ENCODE measurements at regions not wholly inside any gene's neighbourhood (a gene's known extent, or its start where the extent isn't known, plus 50 kb on each side); places are given as distances from the start of the nearest gene placed in this dataset.

- TF ChIP-seq CUX1 (IDR thresholded peaks at IDR 0.05; ENCODE audit: insufficient replicate concordance, low read depth, low read length): no peak
- TF ChIP-seq USF2 (IDR thresholded peaks at IDR 0.05; ENCODE audit: borderline replicate concordance, low read depth, low read length): no peak
- no peak for TF ChIP-seq WRNIP1 (IDR thresholded peaks at IDR 0.05; ENCODE audit: borderline replicate concordance, low read depth, low read length)
- peak; percentile 88 for TF ChIP-seq RAD21 (IDR thresholded peaks at IDR 0.05; ENCODE audit: insufficient read depth, low read depth, low read length)
- TF ChIP-seq ZZZ3 (IDR thresholded peaks at IDR 0.05; ENCODE audit: control insufficient read depth, insufficient read length, low read depth): no peak
- no peak for TF ChIP-seq HDGF (IDR thresholded peaks at IDR 0.05)
- no peak for TF ChIP-seq KDM1A (IDR thresholded peaks at IDR 0.05; ENCODE audit: borderline replicate concordance)
- TF ChIP-seq NR2F1 (conservative IDR thresholded peaks at IDR 0.05): peak; percentile 82
- TF ChIP-seq BCLAF1 (IDR thresholded peaks at IDR 0.05): no peak
- no peak for TF ChIP-seq NR2C1 (IDR thresholded peaks at IDR 0.05)
- TF ChIP-seq PRDM15 (CRISPR knock-in tag; IDR thresholded peaks at IDR 0.05): peak; percentile 27; the same call in 1 of the 2 replicates
- TF ChIP-seq SMC3 (IDR thresholded peaks at IDR 0.05; ENCODE audit: borderline replicate concordance, low read length): peak; percentile 85
- TF ChIP-seq PAX5 (IDR thresholded peaks at IDR 0.05; ENCODE audit: borderline replicate concordance, low read depth, low read length): peak; percentile 36; the same call in 1 of the 2 replicates
- peak; percentile 86 for TF ChIP-seq IKZF1 (conservative IDR thresholded peaks at IDR 0.05)
- 0 out of 2 replicates have a peak, but pooled peaks have one; percentile 30 for TF ChIP-seq SIN3A (IDR thresholded peaks at IDR 0.05; ENCODE audit: low read depth, low read length)
- no peak for TF ChIP-seq ATF3 (IDR thresholded peaks at IDR 0.05; ENCODE audit: borderline replicate concordance, extremely low read depth, low read depth, low read length)
These were observed 111.0 kb upstream of the KLF13 start (continued) for GRCh38 chr15:31215490-31216214.
